ENCODE measurements at regions not wholly inside any gene's neighbourhood (a gene's known extent, or its start where the extent isn't known, plus 50 kb on each side); places are given as distances from the start of the nearest gene placed in this dataset.

- no peak for DNase-seq (ENCODE audit: low spot score)
These were observed 191.7 kb downstream of the IRF8 start for GRCh38 chr16:86090461-86091170.

- DNase-seq (ENCODE audit: low spot score) = no peak
These were observed 193.0 kb downstream of the IRF8 start for GRCh38 chr16:86091976-86092375.

GRCh38 chr16:86092586-86093480, 193.9 kb downstream of the IRF8 start:
- no peak for DNase-seq (ENCODE audit: low spot score)

- DNase-seq (ENCODE audit: low spot score) = no peak
These were observed 195.1 kb downstream of the IRF8 start for GRCh38 chr16:86093801-86094750.

GRCh38 chr16:86095131-86095752, 196.3 kb downstream of the IRF8 start:
- DNase-seq (ENCODE audit: low spot score) = no peak

- no peak for DNase-seq (ENCODE audit: low spot score)
These were observed 197.0 kb downstream of the IRF8 start for GRCh38 chr16:86095906-86096485.

- DNase-seq (ENCODE audit: low spot score) = no peak
These were observed 197.9 kb downstream of the IRF8 start for GRCh38 chr16:86096850-86097249.

- DNase-seq (ENCODE audit: low spot score) = no peak
These were observed 200.4 kb downstream of the IRF8 start for GRCh38 chr16:86099326-86099725.

GRCh38 chr16:86100205-86101136, 201.5 kb downstream of the IRF8 start:
- DNase-seq (ENCODE audit: low spot score) = no peak

GRCh38 chr16:86101137-86101896, 202.4 kb downstream of the IRF8 start:
- DNase-seq (ENCODE audit: low spot score) = no peak

- no peak for DNase-seq (ENCODE audit: low spot score)
These were observed 202.9 kb downstream of the IRF8 start for GRCh38 chr16:86101897-86102157.

- no peak for DNase-seq (ENCODE audit: low spot score)
These were observed 204.4 kb downstream of the IRF8 start for GRCh38 chr16:86103320-86103719.

GRCh38 chr16:86104537-86105048, 205.6 kb downstream of the IRF8 start:
- DNase-seq (ENCODE audit: low spot score) = no peak

- no peak for DNase-seq (ENCODE audit: low spot score)
These were observed 208.4 kb downstream of the IRF8 start for GRCh38 chr16:86107215-86107825.

- DNase-seq (ENCODE audit: low spot score) = no peak
These were observed 209.1 kb downstream of the IRF8 start for GRCh38 chr16:86108062-86108461.

- DNase-seq (ENCODE audit: low spot score) = no peak
These were observed 211.2 kb downstream of the IRF8 start for GRCh38 chr16:86110134-86110533.

- no peak for DNase-seq (ENCODE audit: low spot score)
These were observed 211.8 kb downstream of the IRF8 start for GRCh38 chr16:86110726-86111125.

GRCh38 chr16:86112178-86112577, 213.2 kb downstream of the IRF8 start:
- no peak for DNase-seq (ENCODE audit: low spot score)

GRCh38 chr16:86117235-86117634, 218.3 kb downstream of the IRF8 start:
- DNase-seq (ENCODE audit: low spot score) = no peak

Data from CD4-positive, alpha-beta T cell treated with Interleukin-2 at 100 ng/mL for 4 hours (primary cell).